WTC11 (cell line): ENCODE measurements at regions not wholly inside any gene's neighbourhood (a gene's known extent, or its start where the extent isn't known, plus 50 kb on each side); places are given as distances from the start of the nearest gene placed in this dataset.

Experiments
- CTCF ChIP-seq: fragments of 200-600 bp; IDR thresholded peaks from 2 replicates; pipeline ENCODE4 v1.8.0; 2022; ENCODE audit warnings: antibody characterized with exemption
- ETV6 ChIP-seq: sonication (generic); formaldehyde crosslinking; IDR thresholded peaks from 2 replicates; pipeline ENCODE4 v1.8.1; 2022; ENCODE audit warnings: mild to moderate bottlenecking, missing genetic modification reagents
- GABPB1 ChIP-seq: sonication (generic); formaldehyde crosslinking; IDR thresholded peaks from 2 replicates; pipeline ENCODE4 v1.8.1; 2023; ENCODE audit warnings: mild to moderate bottlenecking, missing genetic modification reagents
- HMGA2 ChIP-seq: fragments of 250-450 bp; sonication (Bioruptor Pico); IDR thresholded peaks from 2 replicates; pipeline ENCODE4 v1.4.0; 2021; ENCODE audit warnings: mild to moderate bottlenecking, moderate library complexity
- KAT7 ChIP-seq: sonication (generic); formaldehyde crosslinking; IDR thresholded peaks from 2 replicates; pipeline ENCODE4 v1.8.1; 2023; ENCODE audit warnings: missing genetic modification reagents, mild to moderate bottlenecking, borderline replicate concordance
- NFYB ChIP-seq: sonication (generic); formaldehyde crosslinking; conservative IDR thresholded peaks from 2 replicates; pipeline ENCODE4 v1.8.0; 2022; ENCODE audit warnings: low read depth, missing genetic modification reagents
- SMAD3 ChIP-seq: sonication (generic); formaldehyde crosslinking; IDR thresholded peaks from 2 replicates; pipeline ENCODE4 v1.8.0; 2022; ENCODE audit warnings: missing genetic modification reagents, mild to moderate bottlenecking, borderline replicate concordance
- ZNF512 ChIP-seq: sonication (generic); formaldehyde crosslinking; IDR thresholded peaks from 2 replicates; pipeline ENCODE4 v1.8.1; 2022; ENCODE audit warnings: missing genetic modification reagents, borderline replicate concordance
- TF ChIP-seq, protein P1 (sequence below): sonication (generic); formaldehyde crosslinking; conservative IDR thresholded peaks from 2 replicates; pipeline ENCODE4 v1.8.1; 2022; ENCODE audit warnings: mild to moderate bottlenecking, missing genetic modification reagents

GRCh38 chr16:63890723-63891122, 1231.1 kb downstream of the CDH11 start:
- TF ChIP-seq KAT7 (CRISPR knock-in tag) (no peak), GABPB1 (CRISPR knock-in tag) (no peak), SMAD3 (CRISPR knock-in tag) (no peak), NFYB (CRISPR knock-in tag) (no peak), HMGA2 (CRISPR knock-in tag) (no peak), CTCF (no peak), ETV6 (CRISPR knock-in tag) (no peak), ZNF512 (CRISPR knock-in tag) (no peak)
- TF ChIP-seq, protein P1, sequence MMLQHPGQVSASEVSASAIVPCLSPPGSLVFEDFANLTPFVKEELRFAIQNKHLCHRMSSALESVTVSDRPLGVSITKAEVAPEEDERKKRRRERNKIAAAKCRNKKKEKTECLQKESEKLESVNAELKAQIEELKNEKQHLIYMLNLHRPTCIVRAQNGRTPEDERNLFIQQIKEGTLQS (CRISPR knock-in tag), result no peak
